SK-N-SH treated with all-trans-retinoic acid at 6 μM for 48 hours (cell line): ENCODE measurements at regions not wholly inside any gene's neighbourhood (a gene's known extent, or its start where the extent isn't known, plus 50 kb on each side); places are given as distances from the start of the nearest gene placed in this dataset.

Experiments
- RARB ChIP-seq: fragments of 250-450 bp; sonication (Bioruptor Pico); IDR thresholded peaks from 2 replicates; pipeline ENCODE4 v1.8.0; 2021; ENCODE audit warnings: mild to moderate bottlenecking, moderate library complexity
- TOX ChIP-seq: fragments of 250-450 bp; sonication (Bioruptor Pico); IDR thresholded peaks from 2 replicates; pipeline ENCODE4 v1.8.0; 2021; ENCODE audit warnings: mild to moderate bottlenecking, moderate library complexity, borderline replicate concordance
- ZFP3 ChIP-seq: fragments of 250-450 bp; sonication (Bioruptor Pico); IDR thresholded peaks from 2 replicates; pipeline ENCODE4 v1.5.0; 2020; ENCODE audit warnings: mild to moderate bottlenecking, moderate library complexity
- TF ChIP-seq, protein P1 (sequence below): fragments of 250-450 bp; sonication (Bioruptor Pico); IDR thresholded peaks from 2 replicates; pipeline ENCODE4 v1.8.0; 2020; ENCODE audit warnings: mild to moderate bottlenecking, moderate library complexity, borderline replicate concordance
- TF ChIP-seq, protein P2 (sequence below): fragments of 250-450 bp; sonication (Bioruptor Pico); IDR thresholded peaks from 2 replicates; pipeline ENCODE4 v1.8.0; 2021; ENCODE audit warnings: low read depth, mild to moderate bottlenecking, moderate library complexity, borderline replicate concordance

- TF ChIP-seq ZFP3 (CRISPR knock-in tag) (no peak), RARB (no peak), TOX (no peak)
- TF ChIP-seq, protein P1, sequence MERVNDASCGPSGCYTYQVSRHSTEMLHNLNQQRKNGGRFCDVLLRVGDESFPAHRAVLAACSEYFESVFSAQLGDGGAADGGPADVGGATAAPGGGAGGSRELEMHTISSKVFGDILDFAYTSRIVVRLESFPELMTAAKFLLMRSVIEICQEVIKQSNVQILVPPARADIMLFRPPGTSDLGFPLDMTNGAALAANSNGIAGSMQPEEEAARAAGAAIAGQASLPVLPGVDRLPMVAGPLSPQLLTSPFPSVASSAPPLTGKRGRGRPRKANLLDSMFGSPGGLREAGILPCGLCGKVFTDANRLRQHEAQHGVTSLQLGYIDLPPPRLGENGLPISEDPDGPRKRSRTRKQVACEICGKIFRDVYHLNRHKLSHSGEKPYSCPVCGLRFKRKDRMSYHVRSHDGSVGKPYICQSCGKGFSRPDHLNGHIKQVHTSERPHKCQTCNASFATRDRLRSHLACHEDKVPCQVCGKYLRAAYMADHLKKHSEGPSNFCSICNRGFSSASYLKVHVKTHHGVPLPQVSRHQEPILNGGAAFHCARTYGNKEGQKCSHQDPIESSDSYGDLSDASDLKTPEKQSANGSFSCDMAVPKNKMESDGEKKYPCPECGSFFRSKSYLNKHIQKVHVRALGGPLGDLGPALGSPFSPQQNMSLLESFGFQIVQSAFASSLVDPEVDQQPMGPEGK (CRISPR knock-in tag): no peak
- TF ChIP-seq, protein P2, sequence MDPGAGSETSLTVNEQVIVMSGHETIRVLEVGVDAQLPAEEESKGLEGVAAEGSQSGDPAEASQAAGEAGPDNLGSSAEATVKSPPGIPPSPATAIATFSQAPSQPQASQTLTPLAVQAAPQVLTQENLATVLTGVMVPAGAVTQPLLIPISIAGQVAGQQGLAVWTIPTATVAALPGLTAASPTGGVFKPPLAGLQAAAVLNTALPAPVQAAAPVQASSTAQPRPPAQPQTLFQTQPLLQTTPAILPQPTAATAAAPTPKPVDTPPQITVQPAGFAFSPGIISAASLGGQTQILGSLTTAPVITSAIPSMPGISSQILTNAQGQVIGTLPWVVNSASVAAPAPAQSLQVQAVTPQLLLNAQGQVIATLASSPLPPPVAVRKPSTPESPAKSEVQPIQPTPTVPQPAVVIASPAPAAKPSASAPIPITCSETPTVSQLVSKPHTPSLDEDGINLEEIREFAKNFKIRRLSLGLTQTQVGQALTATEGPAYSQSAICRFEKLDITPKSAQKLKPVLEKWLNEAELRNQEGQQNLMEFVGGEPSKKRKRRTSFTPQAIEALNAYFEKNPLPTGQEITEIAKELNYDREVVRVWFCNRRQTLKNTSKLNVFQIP (CRISPR knock-in tag): no peak
Measured at GRCh38 chr5:116834796-116835515, 260.3 kb upstream of the SEMA6A start.
